ENCODE measurements at regions not wholly inside any gene's neighbourhood (a gene's known extent, or its start where the extent isn't known, plus 50 kb on each side); places are given as distances from the start of the nearest gene placed in this dataset.

DNA sequence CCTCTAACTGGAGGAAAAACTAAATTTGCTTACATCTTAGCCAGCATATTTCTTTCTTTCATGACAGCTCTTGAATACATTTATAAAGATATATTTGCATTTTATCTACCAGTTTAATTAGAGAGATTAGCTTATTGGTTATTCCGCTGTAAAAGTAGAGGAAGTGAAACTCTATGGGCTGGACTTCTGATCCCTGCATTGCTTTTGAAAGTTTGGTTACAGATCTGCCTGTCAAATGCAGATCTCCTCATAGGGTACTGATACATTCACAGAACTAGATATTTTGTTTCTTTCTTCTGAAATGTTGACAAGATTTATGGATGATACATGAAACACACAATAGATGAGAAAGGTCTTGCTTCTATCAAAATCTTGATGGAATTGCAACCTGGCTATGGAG, 581.4 kb upstream of the AADAT start:
- H3K36me3 Mint-ChIP-seq, result no peaks in the 10 kb centered on the region
- DNase-seq (no peak), ATAC-seq (replicated peaks in 1 of 4) (no peak)
- Histone ChIP-seq H3K27ac (ENCODE audit: low read length) (no peak overlapping the region), H3K4me1 (ENCODE audit: control insufficient read depth in 1 of 2, extremely low read depth in 1 of 2, insufficient read depth in 2 of 2, low read length in 2 of 2) (no peaks in the 10 kb centered on the region), H3K9me3 (no peaks in the 10 kb centered on the region), H3K4me3 (ENCODE audit: control insufficient read depth in 1 of 2, extremely low read depth in 1 of 2, low read length in 1 of 2) (no peak overlapping the region), H3K36me3 (ENCODE audit: control insufficient read depth in 2 of 2, extremely low read depth in 1 of 2, insufficient read depth in 1 of 2, low read length in 1 of 2) (no peaks in the 10 kb centered on the region), H3K27me3 (replicated peaks in 1 of 2; ENCODE audit: control insufficient read depth in 2 of 2, extremely low read depth in 1 of 2, insufficient read depth in 2 of 2, low read length in 1 of 2) (no peaks in the 10 kb centered on the region)
- no CpG with 5 or more reads among the region's 1 CpG for WGBS (ENCODE audit: insufficient coverage)
- H3K4me1 Mint-ChIP-seq, result no peaks in the 10 kb centered on the region
- no peaks in the 10 kb centered on the region for H3K27me3 Mint-ChIP-seq
- H3K9me3 Mint-ChIP-seq, result peaks cover 3 to 13% (median 7%) of the 10 kb centered on the region in 3 donors
- H3K4me3 Mint-ChIP-seq, result no peak overlapping the region
- ChIA-PET POLR2A (no interaction called here), CTCF (no interaction called here)
- H3K27ac Mint-ChIP-seq, result no peak overlapping the region

DNA sequence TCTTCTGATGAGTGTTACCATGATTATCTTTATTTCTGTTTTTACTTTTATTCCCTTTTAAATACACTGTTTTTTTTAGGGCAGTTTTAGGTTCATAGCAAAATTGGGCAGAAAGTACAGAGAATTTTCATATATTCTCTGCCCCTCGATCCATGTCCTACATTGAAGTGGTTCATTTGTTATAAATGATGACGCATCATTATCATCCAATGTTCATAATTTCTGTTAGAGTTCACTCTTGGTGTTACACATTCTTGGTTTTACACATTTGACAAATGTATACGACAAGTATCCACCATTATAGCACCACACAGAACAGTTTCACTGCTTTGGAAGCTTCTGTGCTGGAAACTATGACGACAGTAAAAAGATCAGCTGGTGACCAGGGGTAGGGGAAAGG, 578.1 kb upstream of the AADAT start:
- Mint-ChIP-seq H3K9me3 (peaks cover 4 to 16% (median 9%) of the 10 kb centered on the region in 3 donors), H3K4me3 (no peak overlapping the region), H3K27me3 (no peaks in the 10 kb centered on the region), H3K27ac (no peak overlapping the region), H3K4me1 (no peaks in the 10 kb centered on the region), H3K36me3 (no peaks in the 10 kb centered on the region)
- Histone ChIP-seq H3K27ac (ENCODE audit: low read length) (no peak overlapping the region), H3K36me3 (ENCODE audit: control insufficient read depth in 2 of 2, extremely low read depth in 1 of 2, insufficient read depth in 1 of 2, low read length in 1 of 2) (no peaks in the 10 kb centered on the region), H3K9me3 (no peaks in the 10 kb centered on the region), H3K27me3 (replicated peaks in 1 of 2; ENCODE audit: control insufficient read depth in 2 of 2, extremely low read depth in 1 of 2, insufficient read depth in 2 of 2, low read length in 1 of 2) (no peaks in the 10 kb centered on the region), H3K4me1 (ENCODE audit: control insufficient read depth in 1 of 2, extremely low read depth in 1 of 2, insufficient read depth in 2 of 2, low read length in 2 of 2) (no peaks in the 10 kb centered on the region), H3K4me3 (ENCODE audit: control insufficient read depth in 1 of 2, extremely low read depth in 1 of 2, low read length in 1 of 2) (no peak overlapping the region)
- ATAC-seq (replicated peaks in 1 of 4) (no peak), DNase-seq (no peak)
- WGBS (ENCODE audit: insufficient coverage), result no CpG with 5 or more reads among the region's 4 CpGs
- CTCF ChIA-PET, result no interaction called here
- POLR2A ChIA-PET, result no interaction called here

DNA sequence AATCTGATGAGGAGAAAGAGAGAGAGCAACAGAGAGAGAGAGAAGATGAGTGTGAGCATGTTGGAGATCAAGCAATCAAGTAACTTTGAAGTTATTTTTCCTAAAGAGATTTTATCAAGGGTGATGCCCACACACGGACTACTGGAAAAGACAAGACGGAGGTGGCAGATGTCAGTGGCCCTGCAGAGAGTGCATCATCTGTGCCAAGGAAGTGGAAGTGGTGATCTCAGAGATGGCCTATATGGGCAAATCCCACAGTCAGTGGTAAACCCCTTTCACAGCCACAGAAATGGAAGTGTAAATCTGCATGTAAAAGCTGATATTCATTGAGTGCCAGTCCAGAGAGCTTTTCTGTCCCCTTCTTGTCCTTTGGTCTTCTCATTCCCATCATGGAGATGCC, 577.2 kb upstream of the AADAT start:
- Mint-ChIP-seq H3K4me1 (no peaks in the 10 kb centered on the region), H3K27ac (no peak overlapping the region), H3K27me3 (no peaks in the 10 kb centered on the region), H3K4me3 (no peak overlapping the region), H3K9me3 (peaks cover 7 to 19% (median 9%) of the 10 kb centered on the region in 3 donors), H3K36me3 (no peaks in the 10 kb centered on the region)
- ChIA-PET CTCF (no interaction called here), POLR2A (no interaction called here)
- H3K27ac ChIP-seq (ENCODE audit: low read length), result no peak overlapping the region
- DNase-seq (no peak), ATAC-seq (replicated peaks in 1 of 4) (no peak)
- H3K9me3 ChIP-seq, result no peaks in the 10 kb centered on the region
- no CpG with 5 or more reads among the region's 2 CpGs for WGBS (ENCODE audit: insufficient coverage)
- no peaks in the 10 kb centered on the region for H3K4me1 ChIP-seq (ENCODE audit: control insufficient read depth in 1 of 2, extremely low read depth in 1 of 2, insufficient read depth in 2 of 2, low read length in 2 of 2)
- H3K4me3 ChIP-seq (ENCODE audit: control insufficient read depth in 1 of 2, extremely low read depth in 1 of 2, low read length in 1 of 2), result no peak overlapping the region
- H3K36me3 ChIP-seq (ENCODE audit: control insufficient read depth in 2 of 2, extremely low read depth in 1 of 2, insufficient read depth in 1 of 2, low read length in 1 of 2), result no peaks in the 10 kb centered on the region
- H3K27me3 ChIP-seq (replicated peaks in 1 of 2; ENCODE audit: control insufficient read depth in 2 of 2, extremely low read depth in 1 of 2, insufficient read depth in 2 of 2, low read length in 1 of 2), result no peaks in the 10 kb centered on the region

DNA sequence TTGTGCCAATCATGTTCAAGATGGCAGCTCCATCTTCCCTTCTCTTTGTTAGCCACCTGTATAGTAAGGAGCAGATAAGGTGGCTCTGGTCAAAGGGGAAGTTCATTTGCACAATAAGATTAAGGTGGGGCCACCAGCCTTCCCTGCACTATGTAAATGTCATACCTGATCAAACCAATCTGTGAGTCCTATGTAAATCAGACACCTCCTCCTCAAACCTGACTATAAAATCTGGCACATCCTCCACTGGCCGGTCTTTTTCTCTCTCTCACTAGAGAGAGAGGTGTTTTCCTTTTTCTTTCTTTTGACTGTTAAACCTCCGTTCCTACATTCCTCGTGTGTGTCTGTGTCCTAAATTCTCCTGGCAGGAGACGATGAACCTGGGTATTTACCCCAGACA, 572.5 kb upstream of the AADAT start:
- H3K27me3 ChIP-seq (replicated peaks in 1 of 2; ENCODE audit: control insufficient read depth in 2 of 2, extremely low read depth in 1 of 2, insufficient read depth in 2 of 2, low read length in 1 of 2), result no peaks in the 10 kb centered on the region
- H3K4me3 ChIP-seq (ENCODE audit: control insufficient read depth in 1 of 2, extremely low read depth in 1 of 2, low read length in 1 of 2), result no peak overlapping the region
- no peaks in the 10 kb centered on the region for H3K36me3 ChIP-seq (ENCODE audit: control insufficient read depth in 2 of 2, extremely low read depth in 1 of 2, insufficient read depth in 1 of 2, low read length in 1 of 2)
- H3K9me3 Mint-ChIP-seq, result peaks cover 5 to 25% (median 9%) of the 10 kb centered on the region in 3 donors
- no peaks in the 10 kb centered on the region for H3K27me3 Mint-ChIP-seq
- H3K4me1 Mint-ChIP-seq, result no peaks in the 10 kb centered on the region
- ChIA-PET CTCF (no interaction called here), POLR2A (no interaction called here)
- no peak overlapping the region for H3K27ac Mint-ChIP-seq
- no peaks in the 10 kb centered on the region for H3K36me3 Mint-ChIP-seq
- no peak overlapping the region for H3K27ac ChIP-seq (ENCODE audit: low read length)
- no peak for DNase-seq
- no peaks in the 10 kb centered on the region for H3K4me1 ChIP-seq (ENCODE audit: control insufficient read depth in 1 of 2, extremely low read depth in 1 of 2, insufficient read depth in 2 of 2, low read length in 2 of 2)
- no peak overlapping the region for H3K4me3 Mint-ChIP-seq
- H3K9me3 ChIP-seq, result no peaks in the 10 kb centered on the region
- ATAC-seq (replicated peaks in 1 of 4), result no peak
- WGBS (ENCODE audit: insufficient coverage), result no CpG with 5 or more reads among the region's 4 CpGs

DNA sequence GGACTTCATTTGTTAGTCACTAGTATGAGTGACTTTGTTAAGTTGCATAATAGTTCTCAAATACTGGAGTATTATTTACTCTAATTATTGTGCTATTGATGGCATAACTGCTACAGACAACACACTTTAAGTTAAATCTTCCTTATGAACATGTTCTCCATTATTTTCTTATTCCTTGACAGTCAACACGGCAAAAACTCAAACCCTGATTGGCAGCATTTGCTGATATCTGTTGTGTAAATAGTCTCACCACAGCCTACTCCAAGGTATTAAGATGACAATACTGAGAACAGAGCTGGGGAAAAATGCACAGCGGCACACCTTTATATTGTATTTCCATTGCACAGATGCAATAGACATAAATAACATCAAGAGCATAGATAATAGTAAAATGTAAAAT, 568.0 kb upstream of the AADAT start:
- Histone ChIP-seq H3K27ac (ENCODE audit: low read length) (no peak overlapping the region), H3K27me3 (replicated peaks in 1 of 2; ENCODE audit: control insufficient read depth in 2 of 2, extremely low read depth in 1 of 2, insufficient read depth in 2 of 2, low read length in 1 of 2) (no peaks in the 10 kb centered on the region), H3K4me1 (ENCODE audit: control insufficient read depth in 1 of 2, extremely low read depth in 1 of 2, insufficient read depth in 2 of 2, low read length in 2 of 2) (no peaks in the 10 kb centered on the region), H3K9me3 (no peaks in the 10 kb centered on the region), H3K4me3 (ENCODE audit: control insufficient read depth in 1 of 2, extremely low read depth in 1 of 2, low read length in 1 of 2) (no peak overlapping the region), H3K36me3 (ENCODE audit: control insufficient read depth in 2 of 2, extremely low read depth in 1 of 2, insufficient read depth in 1 of 2, low read length in 1 of 2) (no peaks in the 10 kb centered on the region)
- no peaks in the 10 kb centered on the region for H3K27me3 Mint-ChIP-seq
- ChIA-PET POLR2A (no interaction called here), CTCF (no interaction called here)
- H3K9me3 Mint-ChIP-seq, result peaks cover 4 to 20% (median 9%) of the 10 kb centered on the region in 3 donors
- no peaks in the 10 kb centered on the region for H3K36me3 Mint-ChIP-seq
- DNase-seq (no peak), ATAC-seq (replicated peaks in 1 of 4) (no peak)
- no peak overlapping the region for H3K27ac Mint-ChIP-seq
- no peak overlapping the region for H3K4me3 Mint-ChIP-seq
- H3K4me1 Mint-ChIP-seq, result no peaks in the 10 kb centered on the region
- WGBS (ENCODE audit: insufficient coverage), result no CpG with 5 or more reads among the region's 2 CpGs

DNA sequence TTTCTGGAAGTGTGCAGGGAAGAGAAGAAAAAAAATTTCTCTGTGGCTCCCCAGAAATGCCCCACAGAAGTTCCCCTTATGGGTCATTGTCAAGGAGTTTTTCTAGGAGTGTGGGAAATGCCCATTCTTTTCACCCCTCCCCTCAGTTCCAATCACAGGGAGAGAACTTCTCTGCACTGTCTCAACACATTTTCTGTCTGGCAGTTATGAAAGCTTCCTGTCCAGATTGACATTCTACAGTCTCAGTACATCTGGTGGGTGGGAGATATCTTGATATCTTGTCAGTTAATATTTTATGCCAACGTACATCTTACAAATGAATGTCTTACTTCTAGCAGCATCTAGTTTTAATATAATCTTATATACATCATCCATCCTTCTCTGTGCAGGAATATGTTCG, 566.8 kb upstream of the AADAT start:
- Mint-ChIP-seq H3K4me3 (no peak overlapping the region), H3K27ac (no peak overlapping the region), H3K9me3 (peaks cover 6 to 17% (median 8%) of the 10 kb centered on the region in 3 donors), H3K36me3 (no peaks in the 10 kb centered on the region), H3K27me3 (no peaks in the 10 kb centered on the region), H3K4me1 (no peaks in the 10 kb centered on the region)
- no peak for ATAC-seq (replicated peaks in 1 of 4)
- H3K27me3 ChIP-seq (replicated peaks in 1 of 2; ENCODE audit: control insufficient read depth in 2 of 2, extremely low read depth in 1 of 2, insufficient read depth in 2 of 2, low read length in 1 of 2), result no peaks in the 10 kb centered on the region
- H3K36me3 ChIP-seq (ENCODE audit: control insufficient read depth in 2 of 2, extremely low read depth in 1 of 2, insufficient read depth in 1 of 2, low read length in 1 of 2), result no peaks in the 10 kb centered on the region
- no peak for DNase-seq
- H3K4me1 ChIP-seq (ENCODE audit: control insufficient read depth in 1 of 2, extremely low read depth in 1 of 2, insufficient read depth in 2 of 2, low read length in 2 of 2), result no peaks in the 10 kb centered on the region
- WGBS (ENCODE audit: insufficient coverage), result no CpG with 5 or more reads among the region's 2 CpGs
- no peaks in the 10 kb centered on the region for H3K9me3 ChIP-seq
- H3K27ac ChIP-seq (ENCODE audit: low read length), result no peak overlapping the region
- ChIA-PET POLR2A (no interaction called here), CTCF (no interaction called here)
- no peak overlapping the region for H3K4me3 ChIP-seq (ENCODE audit: control insufficient read depth in 1 of 2, extremely low read depth in 1 of 2, low read length in 1 of 2)

DNA sequence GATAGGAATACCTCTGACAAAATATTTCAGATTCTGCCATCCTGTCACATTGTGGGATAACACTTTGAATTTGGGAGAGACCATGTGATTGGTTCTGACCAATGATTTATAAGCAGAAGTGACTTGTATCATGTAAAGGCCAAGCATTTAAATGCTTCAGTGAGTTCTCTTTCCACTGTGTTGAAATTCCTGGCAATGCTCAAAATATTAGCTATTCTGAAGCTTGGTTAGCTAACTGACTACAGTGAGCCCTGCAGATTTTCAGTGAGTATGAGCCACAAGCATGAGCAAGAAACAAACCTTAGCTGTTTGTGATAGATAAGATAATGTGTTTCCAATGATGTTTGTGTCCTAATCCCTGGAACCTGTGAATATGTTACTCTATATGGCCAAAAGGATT, 562.8 kb upstream of the AADAT start:
- H3K27ac Mint-ChIP-seq, result no peak overlapping the region
- Histone ChIP-seq H3K9me3 (no peaks in the 10 kb centered on the region), H3K36me3 (ENCODE audit: control insufficient read depth in 2 of 2, extremely low read depth in 1 of 2, insufficient read depth in 1 of 2, low read length in 1 of 2) (no peaks in the 10 kb centered on the region), H3K4me3 (ENCODE audit: control insufficient read depth in 1 of 2, extremely low read depth in 1 of 2, low read length in 1 of 2) (no peak overlapping the region), H3K27ac (ENCODE audit: low read length) (no peak overlapping the region), H3K27me3 (replicated peaks in 1 of 2; ENCODE audit: control insufficient read depth in 2 of 2, extremely low read depth in 1 of 2, insufficient read depth in 2 of 2, low read length in 1 of 2) (no peaks in the 10 kb centered on the region), H3K4me1 (ENCODE audit: control insufficient read depth in 1 of 2, extremely low read depth in 1 of 2, insufficient read depth in 2 of 2, low read length in 2 of 2) (no peaks in the 10 kb centered on the region)
- DNase-seq (no peak), ATAC-seq (replicated peaks in 1 of 4) (no peak)
- no peak overlapping the region for H3K4me3 Mint-ChIP-seq
- POLR2A ChIA-PET, result no interaction called here
- H3K27me3 Mint-ChIP-seq, result no peaks in the 10 kb centered on the region
- H3K36me3 Mint-ChIP-seq, result no peaks in the 10 kb centered on the region
- H3K9me3 Mint-ChIP-seq, result peaks cover 4 to 17% (median 11%) of the 10 kb centered on the region in 3 donors
- CTCF ChIA-PET, result no interaction called here
- H3K4me1 Mint-ChIP-seq, result no peaks in the 10 kb centered on the region

Data from T-cell (primary cell).